ENCODE measurements at regions not wholly inside any gene's neighbourhood (a gene's known extent, or its start where the extent isn't known, plus 50 kb on each side); places are given as distances from the start of the nearest gene placed in this dataset.

GRCh38 chr5:142435410-142436115 is 110.7 kb upstream of the SPRY4 start:
- TF ChIP-seq CTCF (IDR thresholded peaks at IDR 0.05) (no peak), POLR2A (IDR thresholded peaks at IDR 0.05) (no peak)

Measured in heart left ventricle (tissue), 13 donors.